ENCODE measurements at regions not wholly inside any gene's neighbourhood (a gene's known extent, or its start where the extent isn't known, plus 50 kb on each side); places are given as distances from the start of the nearest gene placed in this dataset.

DNA sequence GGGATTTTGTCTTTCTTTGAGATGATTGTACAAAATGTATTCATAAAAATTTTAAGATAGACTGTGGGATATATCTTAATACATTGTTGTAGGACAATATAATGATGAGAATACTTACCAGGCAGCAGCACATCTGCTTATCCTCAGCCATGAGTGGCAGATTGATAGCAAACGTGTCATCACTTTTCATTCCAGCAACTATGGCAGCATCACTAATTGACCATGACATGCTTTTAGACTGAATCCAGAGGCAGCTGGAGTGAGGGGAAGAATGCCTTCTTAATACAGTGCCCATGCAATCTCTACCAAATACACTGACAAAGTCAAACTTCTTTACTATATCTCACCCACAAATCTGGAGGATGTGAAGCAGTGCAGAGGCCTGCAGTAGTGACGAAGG is 755.2 kb upstream of the RAG2 start:
- TF ChIP-seq, protein P1, sequence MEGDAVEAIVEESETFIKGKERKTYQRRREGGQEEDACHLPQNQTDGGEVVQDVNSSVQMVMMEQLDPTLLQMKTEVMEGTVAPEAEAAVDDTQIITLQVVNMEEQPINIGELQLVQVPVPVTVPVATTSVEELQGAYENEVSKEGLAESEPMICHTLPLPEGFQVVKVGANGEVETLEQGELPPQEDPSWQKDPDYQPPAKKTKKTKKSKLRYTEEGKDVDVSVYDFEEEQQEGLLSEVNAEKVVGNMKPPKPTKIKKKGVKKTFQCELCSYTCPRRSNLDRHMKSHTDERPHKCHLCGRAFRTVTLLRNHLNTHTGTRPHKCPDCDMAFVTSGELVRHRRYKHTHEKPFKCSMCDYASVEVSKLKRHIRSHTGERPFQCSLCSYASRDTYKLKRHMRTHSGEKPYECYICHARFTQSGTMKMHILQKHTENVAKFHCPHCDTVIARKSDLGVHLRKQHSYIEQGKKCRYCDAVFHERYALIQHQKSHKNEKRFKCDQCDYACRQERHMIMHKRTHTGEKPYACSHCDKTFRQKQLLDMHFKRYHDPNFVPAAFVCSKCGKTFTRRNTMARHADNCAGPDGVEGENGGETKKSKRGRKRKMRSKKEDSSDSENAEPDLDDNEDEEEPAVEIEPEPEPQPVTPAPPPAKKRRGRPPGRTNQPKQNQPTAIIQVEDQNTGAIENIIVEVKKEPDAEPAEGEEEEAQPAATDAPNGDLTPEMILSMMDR (IDR thresholded peaks at IDR 0.05), result no peak
- TF ChIP-seq POLR2A (IDR thresholded peaks at IDR 0.05), result no peak
